Smooth muscle cell (in vitro differentiated cells): ENCODE measurements at regions not wholly inside any gene's neighbourhood (a gene's known extent, or its start where the extent isn't known, plus 50 kb on each side); places are given as distances from the start of the nearest gene placed in this dataset.

Experiments used
- DNase-seq: peaks from one replicate; lab custom pipeline; 2025; ENCODE audit not compliant: unreplicated experiment; lab: John Stamatoyannopoulos, UW
- H2AFZ ChIP-seq: fragments of 200-600 bp; sonication (generic); 2 replicates; pipeline ENCODE4 v1.6.0; 2016; ENCODE audit warnings: antibody characterized with exemption, low read depth, mild to moderate bottlenecking
- H3F3A ChIP-seq: fragments of 200-600 bp; sonication (generic); 2 replicates; pipeline ENCODE4 v1.6.0; 2017; ENCODE audit warnings: antibody characterized with exemption, low read depth
- H3K27ac ChIP-seq: fragments of 200-600 bp; sonication (generic); 2 replicates; pipeline ENCODE4 v1.5.1; 2016; ENCODE audit warnings: low read depth, mild to moderate bottlenecking
- H3K27me3 ChIP-seq: fragments of 200-600 bp; sonication (generic); 2 replicates; pipeline ENCODE4 v1.6.1; 2016; ENCODE audit warnings: low read depth, mild to moderate bottlenecking
- H3K36me3 ChIP-seq: fragments of 200-600 bp; sonication (generic); 2 replicates; pipeline ENCODE4 v1.5.1; 2016; ENCODE audit warnings: low read depth
- H3K4me1 ChIP-seq: fragments of 200-600 bp; sonication (generic); 2 replicates; pipeline ENCODE4 v1.5.1; 2016; ENCODE audit warnings: low read depth
- H3K4me2 ChIP-seq: fragments of 200-600 bp; sonication (generic); 2 replicates; pipeline ENCODE4 v1.6.0; 2016; ENCODE audit warnings: mild to moderate bottlenecking
- H3K4me3 ChIP-seq: fragments of 200-600 bp; sonication (generic); 2 replicates; pipeline ENCODE4 v1.5.1; 2016; ENCODE audit warnings: mild to moderate bottlenecking
- H3K79me2 ChIP-seq: fragments of 200-600 bp; sonication (generic); 2 replicates; pipeline ENCODE4 v1.6.0; 2016; ENCODE audit warnings: low read depth, mild to moderate bottlenecking
- H3K9ac ChIP-seq: fragments of 200-600 bp; sonication (generic); 2 replicates; pipeline ENCODE4 v1.6.0; 2016; ENCODE audit warnings: low read depth
- H3K9me3 ChIP-seq: fragments of 200-600 bp; sonication (generic); replicated peaks from 2 replicates; pipeline ENCODE4 v1.5.1; 2016; ENCODE audit warnings: low read depth
- H4K20me1 ChIP-seq: fragments of 200-600 bp; sonication (generic); 2 replicates; pipeline ENCODE4 v1.6.0; 2016; ENCODE audit warnings: low read depth
- CTCF ChIP-seq: fragments of 200-600 bp; sonication (generic); IDR thresholded peaks from 2 replicates; pipeline ENCODE4 v1.5.1; 2017; ENCODE audit warnings: borderline replicate concordance, mild to moderate bottlenecking, antibody characterized with exemption; ENCODE audit not compliant: insufficient read depth, poor library complexity, severe bottlenecking
- WGBS: methylation state at CpG from one replicate; pipeline ENCODE4 v1.1.7; 2016; ENCODE audit warnings: low lambda C conversion rate; 5-methylcytosine and 5-hydroxymethylcytosine counted together

GRCh38 chr9:99401680-99402504 lies 179.8 kb downstream of the SEC61B start:
- Histone ChIP-seq H3F3A (no peaks in the 10 kb centered on the region), H3K4me3 (no peak overlapping the region), H2AFZ (no peak overlapping the region), H3K4me1 (peaks cover 11% of the 10 kb centered on the region), H3K27me3 (no peaks in the 10 kb centered on the region), H3K9ac (no peak overlapping the region), H3K79me2 (no peaks in the 10 kb centered on the region), H3K27ac (no peak overlapping the region), H3K4me2 (no peak overlapping the region), H3K36me3 (no peaks in the 10 kb centered on the region), H3K9me3 (no peaks in the 10 kb centered on the region), H4K20me1 (no peaks in the 10 kb centered on the region)
- 74% methylated on average over 3 of the region's 3 CpGs for WGBS
- no peak for TF ChIP-seq CTCF
- DNase-seq = no peak

GRCh38 chr9:99403371-99403770 lies 181.3 kb downstream of the SEC61B start:
- TF ChIP-seq CTCF = no peak
- no peak for DNase-seq
- H3K36me3 ChIP-seq = no peaks in the 10 kb centered on the region
- H3K79me2 ChIP-seq = no peaks in the 10 kb centered on the region
- no peak overlapping the region for H3K4me2 ChIP-seq
- WGBS = 70% methylated on average over 1 of the region's 1 CpG
- H3F3A ChIP-seq = no peaks in the 10 kb centered on the region
- no peak overlapping the region for H3K4me3 ChIP-seq
- no peak overlapping the region for H3K27ac ChIP-seq
- H3K9me3 ChIP-seq = no peaks in the 10 kb centered on the region
- H2AFZ ChIP-seq = no peak overlapping the region
- no peak overlapping the region for H3K9ac ChIP-seq
- no peaks in the 10 kb centered on the region for H3K27me3 ChIP-seq
- H4K20me1 ChIP-seq = no peaks in the 10 kb centered on the region
- H3K4me1 ChIP-seq = peaks cover 11% of the 10 kb centered on the region

- TF ChIP-seq CTCF = no peak
- Histone ChIP-seq H3K27me3 (no peaks in the 10 kb centered on the region), H3K79me2 (no peaks in the 10 kb centered on the region), H3K4me1 (peaks cover 5% of the 10 kb centered on the region), H2AFZ (no peak overlapping the region), H3K4me2 (no peak overlapping the region), H3K9me3 (no peaks in the 10 kb centered on the region), H4K20me1 (no peaks in the 10 kb centered on the region), H3F3A (no peaks in the 10 kb centered on the region), H3K9ac (no peak overlapping the region), H3K36me3 (no peaks in the 10 kb centered on the region), H3K27ac (no peak overlapping the region), H3K4me3 (no peak overlapping the region)
- DNase-seq = no peak
- WGBS = 61% methylated on average over 2 of the region's 2 CpGs
Observed at GRCh38 chr9:99405359-99405758, 183.3 kb downstream of the SEC61B start.

GRCh38 chr9:99406939-99407338 lies 184.9 kb downstream of the SEC61B start:
- H3K4me3 ChIP-seq = no peak overlapping the region
- no peaks in the 10 kb centered on the region for H3K36me3 ChIP-seq
- no peaks in the 10 kb centered on the region for H3K9me3 ChIP-seq
- no peak overlapping the region for H2AFZ ChIP-seq
- no peaks in the 10 kb centered on the region for H3K4me1 ChIP-seq
- 74% methylated on average over 4 of the region's 4 CpGs for WGBS
- DNase-seq = no peak
- H3K9ac ChIP-seq = no peak overlapping the region
- no peaks in the 10 kb centered on the region for H4K20me1 ChIP-seq
- H3K79me2 ChIP-seq = no peaks in the 10 kb centered on the region
- TF ChIP-seq CTCF = no peak
- no peaks in the 10 kb centered on the region for H3F3A ChIP-seq
- H3K4me2 ChIP-seq = no peak overlapping the region
- H3K27me3 ChIP-seq = no peaks in the 10 kb centered on the region
- no peak overlapping the region for H3K27ac ChIP-seq
